HG03565 (cell line): ENCODE measurements at regions not wholly inside any gene's neighbourhood (a gene's known extent, or its start where the extent isn't known, plus 50 kb on each side); places are given as distances from the start of the nearest gene placed in this dataset.
A peak's percentile ranks its signal among the peaks of the same experiment; 100 is the strongest.

Experiments used
- ATAC-seq: cut with Tn5 transposase; IDR thresholded peaks from one replicate; pipeline ENCODE4 v1.9.1; 2021; ENCODE audit warnings: mild to moderate bottlenecking, moderate library complexity; ENCODE audit not compliant: unreplicated experiment

GRCh38 chr1:172883387-172883791 lies 167.4 kb downstream of the TNFSF18 start:
- ATAC-seq = peak; percentile 78

- ATAC-seq = no peak
These were observed 166.9 kb downstream of the TNFSF18 start for GRCh38 chr1:172883844-172884243.

- no peak for ATAC-seq
These were observed 165.3 kb downstream of the TNFSF18 start for GRCh38 chr1:172885411-172885810.

DNA sequence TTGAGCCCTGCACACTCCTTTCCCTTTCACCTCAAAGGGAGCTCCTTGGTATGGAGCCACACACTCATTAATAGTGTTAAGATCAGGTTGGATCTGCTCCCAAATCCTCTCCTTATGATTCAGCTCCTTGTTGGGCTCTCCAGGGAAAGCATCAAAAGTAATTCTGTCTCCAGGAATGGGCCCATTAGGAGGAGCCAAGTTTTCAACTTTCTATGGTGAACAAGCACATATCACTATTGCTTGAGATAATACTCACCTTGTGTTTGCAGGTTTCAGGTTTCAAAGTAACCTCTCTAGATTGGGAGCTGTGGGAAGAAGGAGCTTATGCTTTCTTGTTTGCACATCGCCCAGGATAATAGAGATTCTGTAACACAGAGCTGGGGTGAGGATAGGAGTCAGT lies 164.8 kb downstream of the TNFSF18 start:
- no peak for ATAC-seq

DNA sequence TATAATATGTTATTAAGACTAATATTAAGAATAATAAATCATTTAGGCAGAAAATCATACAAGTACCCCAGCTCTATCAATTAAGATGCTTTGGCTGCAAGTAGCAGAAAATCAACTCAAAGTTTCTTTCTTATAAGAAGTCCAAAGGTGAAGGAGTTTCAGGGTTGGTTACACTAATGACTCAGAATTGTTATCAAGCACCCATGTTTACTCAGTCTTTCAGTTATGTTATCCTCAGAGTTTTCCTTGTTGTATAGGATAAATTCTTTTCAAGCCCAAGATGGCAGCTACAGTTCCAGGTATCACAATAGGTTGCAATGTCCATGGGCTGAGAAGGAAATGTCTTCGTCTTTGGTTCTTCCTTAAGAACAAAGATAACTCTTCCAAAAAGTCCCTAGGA lies 163.6 kb downstream of the TNFSF18 start:
- ATAC-seq = no peak

DNA sequence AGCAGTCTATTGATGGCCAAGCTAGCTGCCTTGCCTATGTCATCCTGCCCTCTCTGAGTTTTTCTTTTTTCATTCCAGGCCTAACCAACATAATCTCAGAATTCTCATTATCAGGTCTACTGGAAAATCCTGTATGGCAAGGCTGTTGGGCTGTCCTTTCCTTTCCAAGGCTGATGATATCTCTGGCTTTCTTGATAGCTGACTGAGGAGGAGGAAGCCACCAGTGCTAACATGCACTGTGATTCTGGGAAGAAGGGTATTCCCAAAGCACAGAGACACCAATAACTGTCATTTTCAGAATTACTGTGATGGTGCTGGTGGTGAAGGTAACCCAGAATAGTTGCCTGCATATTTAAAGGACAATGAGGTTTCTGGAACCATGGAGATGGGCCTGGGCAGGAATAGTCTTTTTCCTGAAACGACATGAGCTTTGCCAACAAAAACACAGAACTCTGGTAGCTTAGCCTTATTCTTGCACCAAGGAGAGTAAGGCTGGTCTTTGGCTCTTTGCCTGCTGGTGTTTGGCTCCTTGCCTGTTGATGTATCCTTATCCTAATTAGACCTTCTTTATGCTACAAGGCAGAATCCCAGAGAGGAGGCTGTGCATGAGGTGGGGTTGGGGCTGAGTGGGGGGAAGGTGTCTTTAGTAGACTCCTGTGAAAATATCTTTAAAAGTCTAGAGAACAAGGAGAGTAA lies 157.4 kb downstream of the TNFSF18 start:
- ATAC-seq = no peak

DNA sequence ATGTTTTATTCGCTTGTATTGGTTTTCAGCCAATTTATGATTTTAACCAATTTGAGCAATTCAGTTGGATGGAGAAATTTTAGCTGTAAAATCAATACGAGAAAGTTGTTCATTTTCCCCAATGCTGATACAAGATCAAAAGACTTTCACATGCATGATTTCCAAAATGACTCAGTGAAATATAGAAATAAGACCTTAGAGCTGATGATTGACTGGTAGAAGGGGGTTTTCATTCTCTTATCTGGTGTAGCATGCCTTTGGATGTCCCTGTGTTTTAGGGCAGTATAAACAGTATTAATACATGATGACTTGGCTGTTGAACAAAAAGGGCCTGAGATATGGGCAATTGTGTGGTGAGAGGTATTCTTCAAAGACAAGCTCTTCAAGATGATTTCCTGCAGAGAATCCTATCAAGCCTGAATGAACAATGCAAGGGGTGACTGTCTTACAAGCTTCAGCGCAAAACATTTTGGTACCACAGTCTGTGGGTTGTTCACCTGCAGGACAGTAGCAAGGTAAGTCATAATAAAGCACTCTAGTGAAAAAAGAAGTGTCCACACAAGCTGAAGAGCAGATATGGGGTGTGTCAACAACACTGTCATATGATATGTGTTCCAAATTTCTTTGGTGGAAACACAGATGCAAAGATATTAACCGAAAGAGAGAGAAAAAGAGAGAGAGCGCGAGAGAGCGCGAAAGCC lies 156.2 kb downstream of the TNFSF18 start:
- no peak for ATAC-seq

DNA sequence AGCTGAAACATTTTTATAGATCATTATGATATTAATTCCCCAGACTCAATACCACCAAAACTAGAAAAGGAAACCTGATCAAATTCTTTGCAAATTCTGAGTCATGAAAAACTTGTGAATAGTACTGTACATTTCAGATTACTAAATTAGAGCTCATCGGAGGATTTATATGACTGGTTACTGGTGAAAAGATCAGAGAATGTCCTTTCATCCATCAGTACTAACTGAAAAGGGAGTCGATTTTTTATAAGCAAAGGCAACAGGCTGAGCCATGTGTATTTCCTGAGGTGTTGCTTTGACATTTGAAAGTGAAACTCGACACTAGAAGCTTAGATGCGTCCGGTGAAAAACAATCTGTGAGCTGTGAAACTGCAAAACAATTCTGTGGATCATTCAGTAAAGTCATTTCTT lies 155.7 kb downstream of the TNFSF18 start:
- peak; percentile 72 for ATAC-seq

GRCh38 chr1:172895761-172896160 lies 155.0 kb downstream of the TNFSF18 start:
- no peak for ATAC-seq

DNA sequence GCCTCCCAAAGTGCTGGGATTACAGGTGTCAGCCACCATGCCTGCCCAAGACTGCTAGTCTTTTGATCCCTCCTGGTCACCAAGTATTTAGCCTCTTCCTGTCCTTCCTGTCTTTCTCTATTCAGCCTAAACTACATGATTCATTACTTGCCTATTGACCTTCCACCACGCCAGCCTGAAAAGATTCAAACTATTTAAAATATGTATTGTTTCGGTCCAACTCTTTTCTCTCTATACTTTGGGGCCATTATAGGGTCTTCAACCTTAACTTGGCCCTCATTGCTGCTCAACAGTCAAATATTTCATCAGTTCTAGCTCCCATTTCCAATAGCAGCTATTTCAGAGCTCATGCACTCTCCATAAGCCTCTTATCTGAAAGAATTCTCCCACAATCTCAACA lies 153.0 kb downstream of the TNFSF18 start:
- ATAC-seq = no peak

- ATAC-seq = no peak
These were observed 151.9 kb downstream of the TNFSF18 start for GRCh38 chr1:172898866-172899265.

GRCh38 chr1:172900376-172900997 lies 150.3 kb downstream of the TNFSF18 start:
- no peak for ATAC-seq

GRCh38 chr1:172902200-172902599 lies 148.5 kb downstream of the TNFSF18 start:
- no peak for ATAC-seq

GRCh38 chr1:172902861-172903381 lies 147.8 kb downstream of the TNFSF18 start:
- ATAC-seq = no peak

DNA sequence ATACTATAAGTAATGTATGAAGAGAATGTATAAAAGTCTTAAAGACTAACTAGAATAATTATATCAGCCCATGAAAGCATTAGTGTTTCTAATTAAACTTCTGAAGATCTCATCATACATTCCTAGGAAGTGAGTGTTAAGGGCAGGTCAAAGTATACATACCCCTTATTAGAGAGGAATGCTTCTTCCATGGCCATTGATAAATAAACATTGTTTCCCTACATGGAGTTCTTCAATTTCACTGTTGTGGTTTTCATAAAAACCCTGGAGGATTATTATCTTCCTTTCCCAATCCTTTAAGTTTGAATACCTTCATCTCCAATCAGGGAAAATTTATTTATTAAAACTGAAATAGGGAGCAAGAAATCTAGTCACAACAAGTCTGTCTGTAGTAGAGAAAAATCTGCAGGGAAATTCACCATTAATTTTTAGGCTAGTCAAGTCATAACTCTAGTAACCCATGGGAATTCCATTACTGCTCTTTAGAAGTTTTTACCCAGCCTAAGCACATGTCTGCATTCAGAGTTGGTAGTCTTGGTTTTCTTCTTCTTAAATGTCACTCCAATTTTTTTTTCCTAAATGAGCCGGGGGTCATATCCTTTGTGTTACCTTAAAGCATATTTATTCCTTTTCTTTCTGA lies 147.0 kb downstream of the TNFSF18 start:
- ATAC-seq = no peak

GRCh38 chr1:172905452-172905851 lies 145.3 kb downstream of the TNFSF18 start:
- no peak for ATAC-seq

DNA sequence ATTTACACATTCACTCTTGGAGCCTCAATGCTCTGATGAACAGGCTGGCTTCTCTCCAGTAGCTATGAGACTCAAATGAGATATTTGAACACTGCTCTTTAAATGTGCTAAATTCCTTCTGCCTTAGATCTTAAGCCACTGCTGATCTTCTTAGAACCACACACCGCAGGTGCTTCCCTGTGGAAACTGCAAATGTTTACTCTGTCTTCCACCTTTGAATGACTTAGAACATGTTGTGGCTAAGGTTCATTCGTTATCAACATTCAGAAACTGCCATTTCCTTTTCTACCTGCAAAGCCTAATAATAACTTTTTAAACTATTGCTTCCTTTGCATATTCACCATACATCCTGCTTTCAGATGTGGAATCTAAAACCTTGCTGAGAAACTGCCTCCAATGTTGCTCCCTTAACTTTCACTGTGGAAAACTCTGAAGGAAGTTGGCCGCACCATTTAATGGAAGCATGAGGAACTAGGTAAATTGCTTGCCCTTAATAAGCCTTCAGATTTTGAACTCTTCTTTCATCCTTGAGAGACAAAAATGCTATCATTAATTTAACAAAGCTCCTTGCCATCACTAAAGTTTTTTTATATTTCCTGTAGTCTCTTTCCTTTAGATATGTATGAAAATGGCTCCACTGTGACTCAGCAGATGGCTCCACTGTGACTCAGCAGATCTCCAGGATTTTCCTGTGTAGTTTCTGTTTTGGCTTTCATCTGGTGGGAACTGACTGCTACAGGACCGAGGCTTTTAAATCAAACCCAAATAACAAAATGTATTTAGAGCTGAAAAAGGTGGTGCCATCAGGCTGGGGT lies 143.8 kb downstream of the TNFSF18 start:
- ATAC-seq = no peak

DNA sequence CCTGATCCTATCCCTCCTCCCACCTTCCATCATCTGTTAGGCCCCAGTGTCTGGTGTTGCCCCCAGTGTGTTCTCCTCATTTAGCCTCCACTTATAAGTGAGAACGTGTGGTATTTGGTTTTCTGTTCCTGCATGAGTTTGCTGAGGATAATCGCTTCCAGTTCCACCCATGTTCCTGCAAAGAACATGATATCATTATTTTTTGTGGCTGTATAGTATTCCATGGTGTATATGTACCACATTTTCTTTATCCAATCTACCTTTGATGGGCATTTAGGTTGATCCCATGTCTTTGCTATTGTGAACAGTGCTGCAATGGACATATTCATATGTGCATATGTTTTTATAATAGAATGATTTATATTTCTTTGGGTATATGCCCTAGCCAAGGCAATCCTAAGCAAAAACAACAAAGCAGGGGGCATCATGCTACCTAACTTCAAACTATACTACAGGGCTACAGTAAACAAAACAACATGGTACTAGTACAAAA lies 142.9 kb downstream of the TNFSF18 start:
- no peak for ATAC-seq

DNA sequence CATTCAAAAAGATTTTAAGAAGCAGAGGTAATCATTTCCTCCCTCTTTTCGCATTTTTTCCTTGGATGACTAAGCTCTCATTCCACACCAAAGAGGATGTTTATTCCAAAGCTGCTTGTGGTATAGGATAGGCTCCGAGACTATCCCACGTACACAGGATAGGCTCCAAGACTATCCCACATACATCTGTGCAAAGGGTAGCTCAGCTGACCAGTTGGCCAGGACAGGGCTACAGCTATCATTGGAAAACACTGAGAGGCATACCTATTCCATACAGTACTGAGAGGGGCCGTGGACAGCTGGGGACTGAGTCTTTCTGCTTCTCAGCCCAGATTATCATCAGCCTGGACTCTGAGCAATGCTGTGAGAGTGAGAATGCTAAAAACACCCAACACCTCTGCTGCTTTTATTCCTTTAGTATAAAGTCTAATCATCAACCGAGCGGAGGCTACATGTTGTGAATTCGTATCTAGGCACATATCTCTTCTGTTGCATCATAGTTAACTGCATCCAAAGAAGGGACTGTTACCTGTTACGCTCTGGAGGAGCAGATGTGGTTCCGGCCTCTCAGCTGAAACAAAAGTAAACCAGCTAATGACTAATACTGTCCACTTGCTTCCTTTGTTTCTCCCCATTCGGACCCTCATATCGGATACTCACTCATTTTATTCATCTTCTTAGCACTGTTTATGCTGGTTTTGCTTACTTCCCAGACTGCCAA lies 141.0 kb downstream of the TNFSF18 start:
- ATAC-seq = no peak

- no peak for ATAC-seq
These were observed 137.9 kb downstream of the TNFSF18 start for GRCh38 chr1:172912765-172913260.
